Activated CD4-positive, alpha-beta T cell treated with anti-CD3 and anti-CD28 coated beads, Interleukin-2, amount 10 ng/mL, durations not matched to agents 24 days and 14 days (primary cell): ENCODE measurements at regions not wholly inside any gene's neighbourhood (a gene's known extent, or its start where the extent isn't known, plus 50 kb on each side); places are given as distances from the start of the nearest gene placed in this dataset.

Source experiments
- DNase-seq: peaks from one replicate; pipeline ENCODE4 v3.0.0; 2022
- H3K27ac Mint-ChIP-seq: one replicate; pipeline ENCODE4 v1.8.0; 2022; ENCODE audit warnings: mild to moderate bottlenecking, mixed read lengths
- H3K27me3 Mint-ChIP-seq: one replicate; pipeline ENCODE4 v1.8.0; 2022; ENCODE audit warnings: mixed read lengths
- H3K36me3 Mint-ChIP-seq: one replicate; pipeline ENCODE4 v1.8.0; 2022; ENCODE audit warnings: low read depth, mild to moderate bottlenecking, mixed read lengths
- H3K4me1 Mint-ChIP-seq: one replicate; pipeline ENCODE4 v1.8.0; 2021; ENCODE audit warnings: mixed read lengths
- H3K4me3 Mint-ChIP-seq: one replicate; pipeline ENCODE4 v1.8.0; 2022; ENCODE audit warnings: mild to moderate bottlenecking, moderate library complexity, mixed read lengths
- H3K9me3 Mint-ChIP-seq: one replicate; pipeline ENCODE4 v1.8.0; 2021; ENCODE audit warnings: mixed read lengths
- intact Hi-C: fragments of 100-400 bp; cut with micrococcal nuclease; formaldehyde crosslinking; loops from one replicate; pipeline ENCODE4 v1.15.1; 2023

DNA sequence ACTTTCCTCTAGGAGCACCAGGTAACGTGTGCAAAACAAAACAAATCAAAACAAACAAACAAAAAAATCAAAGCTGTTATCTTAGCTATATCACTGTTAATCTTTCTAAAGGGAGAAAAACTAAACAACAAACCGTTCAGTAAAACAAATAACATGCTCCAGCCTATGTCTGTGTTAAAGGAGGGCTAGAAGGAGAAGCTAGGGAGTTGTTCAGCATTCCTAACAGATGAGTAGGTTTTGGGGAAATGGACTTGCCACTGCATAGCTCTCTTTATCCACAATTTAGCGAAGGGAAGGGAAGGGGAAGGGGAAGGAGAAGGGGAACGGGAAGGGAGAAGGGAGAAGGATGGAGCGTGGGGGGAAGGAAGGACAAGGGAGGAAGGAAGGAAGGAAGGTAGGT lies 134.2 kb upstream of the AKR1E2 start:
- Mint-ChIP-seq H3K27me3 (peaks cover 5% of the 10 kb centered on the region), H3K4me3 (no peak overlapping the region), H3K27ac (no peak overlapping the region), H3K9me3 (no peaks in the 10 kb centered on the region), H3K4me1 (peaks cover 3% of the 10 kb centered on the region), H3K36me3 (no peaks in the 10 kb centered on the region)
- DNase-seq, result no peak
- intact Hi-C loops, result no loop called here

DNA sequence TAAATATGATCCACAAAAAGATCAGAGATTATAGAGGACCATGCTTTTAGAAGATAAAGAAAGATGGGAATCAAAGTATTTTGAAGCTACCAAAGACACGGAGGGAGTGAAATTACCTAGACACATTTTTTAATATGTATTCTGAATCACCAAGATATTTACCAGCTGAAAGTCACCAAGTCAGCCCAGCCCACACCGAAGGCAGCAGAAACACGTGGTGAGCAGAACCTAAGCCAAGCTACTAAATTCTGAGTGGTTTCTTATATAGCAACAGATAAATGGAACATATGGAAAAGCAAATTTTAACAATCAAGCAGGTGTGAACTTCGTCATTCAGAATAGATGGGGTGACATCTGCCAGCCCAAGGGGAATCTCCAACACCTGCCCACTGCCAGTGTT lies 134.7 kb upstream of the AKR1E2 start:
- intact Hi-C loops, result no loop called here
- DNase-seq, result peak; percentile 23
- Mint-ChIP-seq H3K36me3 (no peaks in the 10 kb centered on the region), H3K9me3 (no peaks in the 10 kb centered on the region), H3K4me1 (peaks cover 7% of the 10 kb centered on the region), H3K4me3 (no peak overlapping the region), H3K27ac (no peak overlapping the region), H3K27me3 (peaks cover 5% of the 10 kb centered on the region)

DNA sequence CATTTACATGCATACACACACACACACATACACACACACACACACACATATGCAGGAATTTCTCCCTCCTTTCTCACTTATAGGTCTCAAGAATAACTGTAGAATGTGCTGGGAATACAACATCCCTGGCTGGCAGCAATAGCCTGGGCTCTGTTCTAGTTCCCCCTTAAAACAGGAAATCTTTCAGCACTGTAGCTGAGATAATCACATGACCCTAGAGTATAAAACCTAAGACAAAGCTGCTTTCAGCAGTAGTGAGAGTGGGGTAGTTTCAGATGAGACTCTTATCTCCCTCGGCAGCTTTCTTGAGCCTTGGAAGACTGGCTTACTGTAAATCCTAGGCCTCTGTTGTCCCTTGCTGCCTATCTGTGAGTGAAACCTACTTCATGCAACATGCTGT lies 137.4 kb upstream of the AKR1E2 start:
- Mint-ChIP-seq H3K4me3 (no peak overlapping the region), H3K27ac (no peak overlapping the region), H3K36me3 (no peaks in the 10 kb centered on the region), H3K9me3 (peaks cover 1% of the 10 kb centered on the region), H3K27me3 (peaks cover 4% of the 10 kb centered on the region), H3K4me1 (peaks cover 11% of the 10 kb centered on the region)
- intact Hi-C loops, result no loop called here
- peak; percentile 44 for DNase-seq

GRCh38 chr10:4688168-4688567 lies 137.8 kb upstream of the AKR1E2 start:
- Mint-ChIP-seq H3K27me3 (peaks cover 1% of the 10 kb centered on the region), H3K4me3 (no peak overlapping the region), H3K4me1 (peaks cover 11% of the 10 kb centered on the region), H3K36me3 (no peaks in the 10 kb centered on the region), H3K9me3 (peaks cover 3% of the 10 kb centered on the region), H3K27ac (no peak overlapping the region)
- intact Hi-C loops, result no loop called here
- DNase-seq, result no peak

DNA sequence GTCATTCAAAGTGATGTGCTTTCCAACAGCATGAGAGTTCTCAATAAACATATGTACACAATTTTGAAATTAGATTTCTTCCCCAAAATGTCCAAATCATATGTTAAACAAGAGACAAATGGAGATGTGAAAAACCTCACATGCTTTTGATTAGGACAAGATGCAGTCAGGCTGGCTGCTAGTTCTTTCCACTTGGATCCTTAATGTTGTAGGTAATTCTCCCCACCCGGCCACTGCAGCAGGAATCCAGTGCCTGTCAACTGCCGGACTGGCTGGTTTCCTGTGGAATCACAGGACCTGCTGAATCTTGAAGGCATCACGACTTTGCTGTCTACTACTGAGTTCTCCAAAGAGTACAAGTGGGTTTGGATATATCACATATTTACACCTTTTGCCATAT lies 138.6 kb upstream of the AKR1E2 start:
- H3K4me3 Mint-ChIP-seq, result no peak overlapping the region
- intact Hi-C loops, result loop anchor here (2.0 kb wide), 1 partner anchor 37 kb away; no protein-coding TSS in a partner anchor
- H3K36me3 Mint-ChIP-seq, result no peaks in the 10 kb centered on the region
- DNase-seq, result peak; percentile 41
- peaks cover 1% of the 10 kb centered on the region for H3K27me3 Mint-ChIP-seq
- H3K4me1 Mint-ChIP-seq, result peaks cover 11% of the 10 kb centered on the region
- H3K9me3 Mint-ChIP-seq, result peaks cover 3% of the 10 kb centered on the region
- no peak overlapping the region for H3K27ac Mint-ChIP-seq

- intact Hi-C loops, result loop anchor here (1.0 to 2.0 kb wide), 2 partner anchors 36 to 1064 kb away; no protein-coding TSS in a partner anchor
- H3K27ac Mint-ChIP-seq, result peak overlapping the region; percentile 87
- DNase-seq, result peak; percentile 32
- H3K4me3 Mint-ChIP-seq, result peak overlapping the region; percentile 28
- peaks cover 1% of the 10 kb centered on the region for H3K27me3 Mint-ChIP-seq
- peaks cover 11% of the 10 kb centered on the region for H3K4me1 Mint-ChIP-seq
- peaks cover 3% of the 10 kb centered on the region for H3K9me3 Mint-ChIP-seq
- no peaks in the 10 kb centered on the region for H3K36me3 Mint-ChIP-seq
These were observed 139.4 kb upstream of the AKR1E2 start for GRCh38 chr10:4686644-4686996.

DNA sequence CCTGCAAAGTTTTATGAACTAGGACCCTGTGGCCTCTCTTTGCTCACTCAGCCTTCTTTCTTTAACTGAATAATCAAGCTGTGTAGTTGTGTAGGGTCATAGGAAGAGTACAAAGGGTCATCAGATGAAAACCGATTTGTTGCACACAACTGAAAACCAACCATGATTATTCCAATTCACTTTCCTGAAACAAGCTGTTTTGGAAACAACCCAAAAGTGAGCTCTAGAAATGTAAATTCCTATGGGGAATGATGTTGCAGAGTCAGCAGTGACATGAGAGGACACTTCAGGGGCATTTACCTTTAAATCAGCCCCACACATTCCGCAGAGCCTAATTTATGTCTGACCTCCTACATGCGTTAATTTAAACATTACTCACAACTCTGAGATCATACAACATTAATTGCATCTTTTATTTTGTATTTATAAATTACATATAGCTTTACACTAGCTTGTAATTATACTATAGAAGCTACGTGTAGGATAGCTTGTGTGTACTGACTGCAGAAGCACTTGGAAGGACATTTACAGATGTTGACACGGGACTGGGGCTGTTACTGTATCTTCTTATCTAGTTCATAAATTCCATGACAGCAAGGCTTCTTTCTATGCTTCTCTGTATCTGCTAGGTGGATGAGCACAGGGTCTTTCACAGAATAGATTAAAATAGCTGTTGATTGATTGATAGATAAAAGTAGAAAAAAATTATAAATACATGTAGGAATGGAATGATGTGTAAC lies 139.9 kb upstream of the AKR1E2 start:
- H3K27me3 Mint-ChIP-seq, result peaks cover 1% of the 10 kb centered on the region
- peaks cover 3% of the 10 kb centered on the region for H3K9me3 Mint-ChIP-seq
- H3K36me3 Mint-ChIP-seq, result no peaks in the 10 kb centered on the region
- H3K27ac Mint-ChIP-seq, result peak overlapping the region; percentile 87
- peaks cover 11% of the 10 kb centered on the region for H3K4me1 Mint-ChIP-seq
- no peak overlapping the region for H3K4me3 Mint-ChIP-seq
- peak; percentile 21 for DNase-seq
- intact Hi-C loops, result loop anchor here (1.0 to 2.0 kb wide), 2 partner anchors 35 to 1064 kb away; no protein-coding TSS in a partner anchor

GRCh38 chr10:4685491-4685890 lies 140.5 kb upstream of the AKR1E2 start:
- DNase-seq, result no peak
- peak overlapping the region; percentile 14 for H3K27ac Mint-ChIP-seq
- intact Hi-C loops, result no loop called here
- no peak overlapping the region for H3K4me3 Mint-ChIP-seq
- peaks cover 3% of the 10 kb centered on the region for H3K9me3 Mint-ChIP-seq
- H3K27me3 Mint-ChIP-seq, result peaks cover 1% of the 10 kb centered on the region
- H3K4me1 Mint-ChIP-seq, result peaks cover 11% of the 10 kb centered on the region
- H3K36me3 Mint-ChIP-seq, result no peaks in the 10 kb centered on the region

DNA sequence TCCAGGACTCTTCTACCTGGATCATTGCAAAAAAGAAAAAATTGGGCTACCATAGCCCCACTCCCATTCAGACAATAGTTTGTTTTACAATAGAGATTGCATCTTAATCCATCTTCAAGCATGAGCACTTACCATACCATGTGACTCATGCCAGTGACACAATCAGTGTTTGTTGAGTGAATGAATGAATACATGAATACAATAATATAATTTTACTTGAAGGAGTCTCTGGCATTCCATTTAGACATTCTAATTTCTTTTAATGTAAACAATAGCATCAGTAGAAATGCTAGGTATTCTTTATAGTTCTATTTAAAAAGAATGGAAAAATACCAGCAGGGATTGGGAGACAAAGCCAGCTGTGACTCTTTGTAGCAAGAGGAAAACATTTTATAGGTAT lies 141.6 kb upstream of the AKR1E2 start:
- peaks cover 11% of the 10 kb centered on the region for H3K4me1 Mint-ChIP-seq
- no peak overlapping the region for H3K4me3 Mint-ChIP-seq
- no peak for DNase-seq
- H3K27me3 Mint-ChIP-seq, result peaks cover 1% of the 10 kb centered on the region
- peaks cover 3% of the 10 kb centered on the region for H3K9me3 Mint-ChIP-seq
- no peaks in the 10 kb centered on the region for H3K36me3 Mint-ChIP-seq
- no peak overlapping the region for H3K27ac Mint-ChIP-seq
- intact Hi-C loops, result no loop called here

- Mint-ChIP-seq H3K36me3 (no peaks in the 10 kb centered on the region), H3K27me3 (peaks cover 4% of the 10 kb centered on the region), H3K4me1 (peaks cover 11% of the 10 kb centered on the region), H3K9me3 (peaks cover 3% of the 10 kb centered on the region), H3K27ac (no peak overlapping the region), H3K4me3 (no peak overlapping the region)
- DNase-seq, result no peak
- intact Hi-C loops, result no loop called here
These were observed 142.2 kb upstream of the AKR1E2 start for GRCh38 chr10:4683838-4684237.

- intact Hi-C loops, result no loop called here
- H3K27ac Mint-ChIP-seq, result no peak overlapping the region
- no peak overlapping the region for H3K4me3 Mint-ChIP-seq
- peaks cover 8% of the 10 kb centered on the region for H3K27me3 Mint-ChIP-seq
- no peak for DNase-seq
- H3K4me1 Mint-ChIP-seq, result peaks cover 11% of the 10 kb centered on the region
- H3K36me3 Mint-ChIP-seq, result no peaks in the 10 kb centered on the region
- H3K9me3 Mint-ChIP-seq, result peaks cover 3% of the 10 kb centered on the region
These were observed 142.9 kb upstream of the AKR1E2 start for GRCh38 chr10:4683137-4683536.

GRCh38 chr10:4678951-4679671 lies 146.9 kb upstream of the AKR1E2 start:
- intact Hi-C loops, result no loop called here
- Mint-ChIP-seq H3K4me1 (no peaks in the 10 kb centered on the region), H3K27me3 (peaks cover 30% of the 10 kb centered on the region), H3K9me3 (peaks cover 3% of the 10 kb centered on the region), H3K36me3 (no peaks in the 10 kb centered on the region), H3K27ac (no peak overlapping the region), H3K4me3 (no peak overlapping the region)
- DNase-seq, result no peak

DNA sequence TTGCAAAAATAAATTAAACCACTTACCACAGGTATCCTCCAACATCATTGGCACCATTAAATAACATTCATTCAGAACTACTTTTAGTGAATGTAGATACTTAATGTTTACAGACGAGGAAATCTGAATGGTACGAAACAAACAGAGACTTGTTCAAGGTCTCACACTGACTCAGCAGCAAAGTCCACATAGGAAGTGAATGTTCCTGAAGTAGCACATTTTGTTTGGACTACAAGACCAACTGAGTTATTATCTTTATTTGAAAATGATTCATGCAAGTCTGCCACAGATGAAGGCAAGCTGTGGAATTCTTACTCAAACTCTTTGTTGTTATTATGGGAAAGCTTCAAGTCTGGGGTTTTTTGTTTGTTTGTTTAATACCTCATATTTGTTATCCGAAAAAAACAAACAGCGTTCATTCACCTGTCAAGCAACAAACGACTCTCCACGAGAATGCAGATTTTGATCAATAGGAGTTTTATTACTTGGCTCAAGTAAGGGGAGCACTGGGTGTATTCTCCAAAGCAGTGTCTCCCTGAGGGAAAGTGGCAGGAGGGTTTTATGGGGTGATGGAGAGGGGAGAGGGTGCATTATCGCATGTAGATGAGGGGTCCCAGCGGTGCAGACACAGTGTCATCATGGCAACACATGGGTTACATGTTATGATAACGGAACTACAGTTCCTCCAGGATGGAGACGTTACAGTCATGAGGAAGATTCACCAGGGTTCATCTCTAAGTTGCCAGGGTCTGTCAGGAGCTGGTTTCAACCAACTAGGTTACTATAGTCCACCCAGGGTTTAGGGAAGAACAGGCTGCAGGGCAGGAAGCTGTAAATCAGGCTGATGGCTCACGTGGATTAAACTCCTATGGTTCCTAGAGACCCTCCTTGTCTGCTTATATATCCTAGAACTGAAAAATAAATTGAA lies 147.7 kb upstream of the AKR1E2 start:
- H3K9me3 Mint-ChIP-seq, result no peaks in the 10 kb centered on the region
- H3K27me3 Mint-ChIP-seq, result peaks cover 33% of the 10 kb centered on the region
- H3K4me1 Mint-ChIP-seq, result no peaks in the 10 kb centered on the region
- no peak overlapping the region for H3K27ac Mint-ChIP-seq
- H3K4me3 Mint-ChIP-seq, result no peak overlapping the region
- H3K36me3 Mint-ChIP-seq, result no peaks in the 10 kb centered on the region
- no peak for DNase-seq
- intact Hi-C loops, result no loop called here
